GM18870 (cell line): ENCODE measurements at regions not wholly inside any gene's neighbourhood (a gene's known extent, or its start where the extent isn't known, plus 50 kb on each side); places are given as distances from the start of the nearest gene placed in this dataset.

Experiments
- ATAC-seq: cut with Tn5 transposase; IDR thresholded peaks from one replicate; pipeline ENCODE4 v1.9.1; 2021; ENCODE audit warnings: moderate library complexity; ENCODE audit not compliant: unreplicated experiment

DNA sequence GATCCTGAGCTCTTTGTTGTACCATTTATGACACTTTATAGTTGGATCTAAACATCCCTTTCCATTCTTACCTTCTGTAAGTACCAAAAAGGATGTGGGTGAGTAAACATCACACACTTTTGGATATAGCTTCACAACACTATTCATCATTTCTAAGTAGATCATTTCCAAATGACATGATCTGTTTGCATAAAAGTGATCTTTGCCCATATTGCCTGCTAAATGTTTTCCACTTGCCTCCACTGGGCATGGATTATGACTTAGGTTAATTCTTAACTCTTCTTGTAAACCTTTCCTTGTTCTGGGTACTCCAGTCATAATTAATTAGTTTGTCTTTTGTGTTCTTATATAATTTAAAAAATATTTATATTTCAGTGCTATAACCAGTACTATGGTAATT is 244.9 kb upstream of the AGA start:
- ATAC-seq: no peak

DNA sequence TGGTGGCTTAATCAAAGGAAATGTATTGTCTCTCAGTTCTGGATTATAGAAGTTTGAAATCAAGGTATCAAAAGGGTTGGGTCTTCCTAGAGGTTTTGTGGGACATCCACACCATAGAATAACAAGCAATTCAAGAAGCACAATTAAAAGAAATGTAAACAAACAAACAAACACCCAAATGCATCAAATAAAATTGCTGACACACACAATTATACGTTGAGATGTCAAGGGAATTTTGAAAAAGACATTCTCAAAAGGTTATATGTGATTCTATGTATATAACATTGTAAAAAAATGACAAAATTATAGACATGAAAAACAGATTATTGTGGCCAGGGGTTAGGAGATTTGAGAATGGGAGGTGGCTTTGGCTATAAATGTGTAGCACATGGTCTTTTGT is 250.7 kb upstream of the AGA start:
- ATAC-seq: no peak

DNA sequence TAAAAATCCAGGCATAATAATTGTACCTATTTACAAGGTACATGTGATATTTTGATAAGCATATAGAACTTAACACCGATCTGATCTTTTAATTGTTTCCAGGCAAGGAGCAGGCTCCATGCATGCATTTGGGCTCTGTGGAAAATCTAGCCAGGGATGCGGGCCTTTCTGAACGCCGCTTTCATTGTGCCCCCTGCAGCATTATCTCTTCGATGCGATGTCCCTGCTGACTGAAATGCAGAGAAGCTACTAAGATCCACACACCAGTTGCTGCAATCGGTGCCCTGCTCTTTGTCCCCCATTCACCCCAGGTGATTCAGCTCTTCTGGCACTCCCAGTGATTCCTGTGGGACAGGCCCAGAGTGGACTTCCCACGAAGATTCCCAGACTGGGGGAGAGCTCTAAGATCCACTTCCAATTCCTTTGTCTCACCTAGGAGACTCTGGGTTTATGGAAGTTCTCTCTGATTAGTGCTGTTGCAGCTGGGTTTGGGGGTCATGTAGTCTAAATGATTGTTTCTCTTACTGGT is 254.3 kb upstream of the AGA start:
- ATAC-seq: no peak

DNA sequence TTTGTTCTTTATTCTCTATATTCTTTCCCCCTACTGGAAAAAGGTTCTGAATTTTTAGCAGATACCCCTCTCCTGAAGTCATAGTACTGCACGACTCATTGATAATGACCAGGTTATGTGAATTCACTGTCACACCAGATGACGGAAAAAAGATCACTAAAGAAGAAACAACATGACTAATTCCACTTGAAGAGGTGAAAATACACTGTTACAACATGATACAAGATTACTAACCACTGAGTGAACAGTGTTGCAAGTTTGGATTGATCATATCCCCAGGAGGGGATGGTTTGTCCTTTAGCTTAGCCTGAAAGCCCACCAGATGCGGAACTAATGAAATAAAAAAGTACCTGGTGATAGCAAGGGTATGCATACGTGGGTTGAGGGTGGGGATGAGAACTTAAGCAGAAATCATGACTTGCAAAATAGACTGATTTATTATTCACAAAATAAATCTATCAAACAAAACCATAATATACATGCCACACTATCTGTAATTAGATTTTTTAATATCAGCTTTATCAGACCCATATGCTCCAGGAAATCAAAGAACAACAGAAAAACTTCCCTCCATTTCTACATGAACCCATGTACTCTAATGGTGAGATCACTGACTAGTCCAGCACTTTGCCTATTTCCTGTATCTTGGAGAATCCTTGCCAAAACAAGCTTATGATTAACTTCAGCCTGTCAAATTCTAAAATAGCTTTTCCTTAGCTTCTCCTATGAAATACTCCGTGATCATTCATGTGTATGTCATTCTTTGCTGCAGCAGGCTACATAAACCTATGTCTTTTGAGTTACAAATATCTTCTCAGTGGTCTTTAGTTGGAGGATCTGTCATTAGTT is 257.4 kb upstream of the AGA start:
- ATAC-seq: no peak

DNA sequence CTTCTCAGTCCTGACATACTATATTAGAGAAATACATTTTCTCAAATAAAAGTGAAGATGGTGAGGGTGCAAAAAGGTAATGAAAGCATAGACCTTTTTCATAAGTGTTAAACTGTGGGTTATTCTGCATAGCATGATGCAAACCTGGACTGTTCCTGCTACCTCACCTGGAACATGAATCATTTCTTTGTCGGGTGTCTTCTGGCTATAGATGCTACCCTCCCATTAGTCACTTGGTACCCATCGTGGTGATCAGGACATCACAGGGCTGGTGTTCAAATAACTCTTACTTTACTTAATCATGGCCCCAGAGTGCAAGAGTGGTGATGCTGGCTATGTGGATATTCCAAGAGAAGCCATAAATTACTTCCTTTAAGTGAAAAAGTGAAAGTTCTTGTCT is 264.7 kb upstream of the AGA start:
- ATAC-seq: no peak

DNA sequence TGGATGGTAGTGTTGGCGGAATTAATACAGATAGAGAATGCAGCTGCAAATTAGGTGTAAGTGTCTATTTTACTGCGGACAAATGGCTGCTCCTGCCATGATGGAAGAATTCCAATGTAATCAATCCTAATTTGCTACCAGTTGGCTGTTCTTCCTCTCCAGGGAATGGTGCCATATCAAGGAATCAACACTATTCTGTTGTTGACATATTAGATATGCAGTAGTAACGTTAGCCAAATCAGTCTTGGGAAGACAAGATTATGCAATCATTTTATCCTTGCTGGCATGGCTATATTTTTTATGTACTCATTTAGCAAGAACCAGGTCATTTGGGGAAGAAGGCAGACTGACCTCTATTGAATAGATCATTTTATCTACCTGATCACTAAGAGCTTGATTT is 271.2 kb upstream of the AGA start:
- ATAC-seq: no peak

DNA sequence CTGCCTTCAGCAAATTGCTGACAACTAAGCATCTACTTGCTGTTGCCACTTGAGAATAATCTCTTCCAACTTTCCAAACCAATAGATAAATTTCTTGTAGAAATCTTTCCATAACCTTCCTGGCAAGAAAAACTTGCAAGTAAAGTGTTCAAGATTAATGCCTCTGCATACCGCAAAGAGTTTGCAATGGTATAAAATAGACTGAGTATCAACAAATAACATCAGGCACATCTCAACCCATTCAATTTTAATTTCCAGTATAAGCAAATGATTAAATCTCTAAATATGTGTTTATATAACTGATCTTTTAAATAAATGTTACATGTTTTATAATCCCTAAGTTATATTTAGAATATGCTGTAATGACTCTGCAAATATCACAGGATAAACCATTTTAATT is 275.2 kb upstream of the AGA start:
- no peak for ATAC-seq

DNA sequence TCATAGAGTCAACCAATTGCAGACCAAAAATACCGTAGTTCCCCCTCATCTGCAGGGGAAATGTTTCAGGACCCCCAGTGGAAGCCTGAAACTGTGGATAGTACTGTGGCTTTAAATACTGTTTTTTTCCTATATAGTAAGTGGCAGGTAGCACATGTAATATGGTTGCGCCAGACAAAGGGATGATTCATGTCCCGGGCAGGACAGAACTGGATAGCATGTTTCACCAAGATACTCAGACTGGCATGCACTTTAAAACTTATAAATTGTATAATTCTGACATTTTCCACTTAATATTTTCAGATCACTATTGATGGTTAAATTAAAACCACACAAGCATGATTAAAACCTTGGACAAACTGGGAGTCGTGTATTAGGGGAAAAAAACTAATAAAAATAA is 276.3 kb upstream of the AGA start:
- ATAC-seq: no peak

DNA sequence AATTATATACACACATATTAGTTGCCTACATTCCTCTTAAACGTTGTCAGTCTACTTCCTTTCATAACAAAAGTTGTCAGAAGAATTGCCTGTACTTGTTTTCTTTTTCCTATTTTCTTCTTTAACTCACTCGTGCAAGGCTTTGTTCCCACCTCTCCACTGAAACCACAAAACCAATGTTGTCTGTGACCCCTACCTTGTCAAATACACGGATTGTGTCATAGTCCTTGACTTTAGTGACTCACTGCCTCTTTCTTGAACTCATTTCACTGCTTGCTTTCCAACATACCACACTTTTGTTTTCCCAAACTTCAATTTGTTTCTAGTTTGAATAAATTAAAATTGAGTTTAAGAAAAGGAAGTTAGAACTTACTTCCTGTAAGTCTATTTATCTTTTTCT is 283.9 kb upstream of the AGA start:
- no peak for ATAC-seq

DNA sequence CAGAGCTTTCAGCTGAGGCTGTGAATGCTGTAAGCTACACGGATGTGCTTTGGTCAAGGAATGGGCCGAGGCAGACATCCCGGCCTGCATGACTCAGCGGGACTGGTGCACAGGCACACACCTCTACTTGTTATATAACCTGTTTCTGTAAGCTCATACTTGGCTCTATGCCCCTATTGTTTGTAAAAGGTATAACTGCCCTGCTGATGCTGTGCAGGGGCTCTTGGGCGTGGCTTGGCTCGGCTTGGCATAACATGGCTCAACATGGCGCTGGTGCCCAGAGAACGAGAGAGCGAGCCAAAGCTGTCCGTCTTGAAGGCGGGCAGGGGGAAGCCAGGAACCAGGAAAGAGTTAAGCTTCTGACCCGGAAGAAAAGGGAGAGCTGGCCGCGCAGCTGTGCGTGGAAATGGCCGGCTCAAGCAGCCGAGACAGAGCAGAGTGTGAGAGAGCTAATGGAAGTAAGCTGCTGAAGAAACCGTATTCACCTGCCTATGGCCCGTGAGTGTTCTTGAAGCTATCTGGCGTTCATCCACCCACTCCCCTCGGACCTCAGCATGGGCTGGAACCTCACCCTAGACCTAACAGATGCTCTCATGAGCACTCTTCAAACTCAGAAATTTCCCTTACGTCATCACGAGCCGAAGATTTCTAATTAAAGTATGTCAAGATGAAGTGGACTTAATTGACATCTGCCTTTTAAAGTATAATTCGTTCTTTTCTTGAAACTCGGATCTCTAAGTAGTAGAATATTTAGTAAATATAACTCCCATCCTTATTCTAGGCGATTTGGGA is 286.3 kb upstream of the AGA start:
- ATAC-seq: no peak

DNA sequence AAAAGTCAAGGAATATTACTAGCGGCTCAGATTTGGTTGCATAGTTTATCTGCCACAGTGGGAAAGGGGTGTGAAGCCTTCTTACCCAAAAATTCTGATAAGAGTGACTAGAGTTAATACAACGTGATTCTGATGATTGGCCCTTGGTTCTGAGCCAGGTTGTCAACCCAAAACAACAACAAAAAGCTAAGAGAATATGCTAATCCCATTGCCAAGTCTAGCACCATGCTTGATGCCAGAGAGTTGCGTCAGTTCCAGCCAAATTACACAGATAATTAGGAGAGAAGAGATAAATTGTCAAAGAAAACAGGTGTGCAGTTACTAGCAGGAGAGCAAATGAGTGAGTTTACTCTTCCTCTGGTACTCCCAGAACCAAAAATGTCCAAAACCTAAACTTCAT is 287.4 kb upstream of the AGA start:
- ATAC-seq: no peak

DNA sequence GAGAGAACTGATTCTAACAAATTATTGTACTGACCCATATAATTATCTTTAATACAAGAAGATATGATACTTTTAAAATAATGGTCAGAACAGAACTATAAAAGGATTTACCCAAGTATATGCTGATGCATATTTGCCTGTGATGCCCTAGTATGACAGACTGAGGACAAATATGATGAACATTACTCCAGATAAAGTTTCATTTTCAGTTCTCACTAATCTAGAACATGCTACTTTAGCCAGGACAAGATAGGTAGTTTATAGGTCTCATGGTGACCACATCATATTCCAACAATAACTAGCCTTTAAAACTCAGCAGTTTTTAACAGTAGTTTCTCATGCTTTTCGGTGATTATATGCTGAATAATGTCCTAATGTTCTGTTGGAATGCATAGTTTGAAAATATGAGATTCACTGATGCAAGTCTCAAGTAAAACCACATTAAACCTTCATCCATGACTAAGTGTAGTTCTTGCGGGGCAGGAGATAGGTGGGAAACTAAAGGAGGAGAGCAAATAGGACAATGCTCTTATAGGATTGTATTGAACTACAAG is 295.2 kb upstream of the AGA start:
- ATAC-seq: peak; percentile 40

DNA sequence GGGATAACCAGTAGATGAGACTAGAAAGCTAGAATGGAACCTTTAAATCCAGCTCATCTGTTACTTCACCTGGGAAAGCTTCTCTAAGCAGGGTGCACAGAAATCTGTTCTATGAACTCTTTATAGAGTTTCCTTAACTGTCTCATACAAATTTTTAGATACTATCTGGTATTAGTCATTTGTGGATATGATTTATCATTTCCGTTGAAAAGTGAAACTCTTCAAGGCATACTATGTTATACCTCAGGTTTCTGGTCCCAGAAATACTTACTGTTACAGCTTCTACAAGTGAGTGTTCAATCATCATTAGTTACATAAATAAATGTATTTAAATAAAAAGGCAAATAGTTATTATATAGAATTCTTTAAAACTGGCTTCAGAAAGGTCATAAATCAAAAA is 298.3 kb upstream of the AGA start:
- ATAC-seq: peak; percentile 80

DNA sequence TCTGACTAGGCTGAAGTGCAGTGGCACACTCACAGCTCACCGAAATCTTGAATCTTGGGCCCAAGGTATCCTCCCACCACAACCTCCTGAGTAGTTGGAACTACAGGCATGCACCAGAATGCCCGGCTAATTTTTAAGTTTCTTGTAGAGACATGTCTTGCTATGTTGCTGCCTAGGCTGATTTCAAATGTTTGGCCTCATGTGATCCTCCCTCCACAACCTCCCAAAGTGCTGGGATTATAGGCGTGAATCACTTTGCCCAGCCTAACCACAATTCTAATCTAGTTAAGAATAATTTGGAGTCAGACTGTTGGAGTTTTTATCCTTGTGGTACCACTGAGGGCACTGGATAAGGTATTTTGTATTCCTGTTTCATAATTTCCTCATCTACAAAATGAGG is 317.5 kb upstream of the AGA start:
- no peak for ATAC-seq

DNA sequence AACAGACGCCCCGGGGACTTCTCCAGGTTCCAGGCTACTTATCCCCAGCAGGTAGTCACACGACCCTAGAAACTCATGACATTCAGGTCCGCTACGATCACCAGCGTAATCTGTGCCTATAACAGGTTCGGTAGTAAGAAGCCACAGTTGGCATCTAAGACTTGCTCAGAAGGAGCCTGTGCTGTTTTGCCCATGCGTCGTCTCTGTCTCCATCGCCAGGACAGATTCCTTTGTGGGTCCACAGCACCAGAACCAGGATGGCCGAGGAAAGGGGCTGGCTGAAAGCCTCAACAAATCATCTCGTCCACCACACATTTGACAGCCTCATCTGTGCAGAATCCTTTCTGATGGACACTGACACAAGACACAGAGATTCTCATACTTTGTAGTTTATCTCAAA is 319.5 kb upstream of the AGA start:
- ATAC-seq: no peak

DNA sequence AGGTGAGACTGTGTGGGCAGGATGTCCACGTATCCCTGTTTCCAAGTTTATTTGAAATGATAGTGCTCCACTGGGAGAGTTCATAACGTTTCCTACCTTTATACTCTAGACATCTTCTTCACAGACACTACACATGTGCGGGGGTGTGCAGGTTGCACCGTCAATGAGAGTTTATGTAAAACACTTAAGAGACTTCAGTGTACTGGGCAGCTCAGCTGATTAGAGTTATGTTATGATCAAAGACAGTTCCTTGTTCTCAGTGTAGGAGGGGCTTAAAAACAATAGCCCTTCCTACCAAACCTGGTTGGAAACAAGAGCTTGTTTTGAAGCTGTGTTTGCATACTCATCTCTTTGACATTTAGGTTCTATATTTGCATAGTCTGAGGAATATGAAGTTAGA is 326.9 kb upstream of the AGA start:
- no peak for ATAC-seq

DNA sequence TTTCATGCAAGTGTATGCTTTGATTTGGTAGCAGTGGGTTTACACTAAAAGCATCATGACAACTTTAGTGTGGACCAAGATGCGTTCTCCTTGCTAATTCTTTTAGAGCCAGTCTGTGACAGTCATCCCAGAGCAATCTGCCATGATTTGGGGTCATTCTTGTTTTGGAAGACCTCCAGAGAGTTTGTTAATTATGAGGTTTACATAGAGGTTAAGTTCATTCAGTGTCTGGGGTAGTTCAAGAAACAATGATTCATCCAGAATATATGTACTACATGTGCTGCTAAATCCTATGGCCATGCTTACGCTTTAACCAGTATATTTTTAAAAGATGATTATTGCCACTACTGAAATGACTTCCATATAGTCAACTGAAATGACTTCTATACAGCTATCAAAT is 328.5 kb upstream of the AGA start:
- ATAC-seq: no peak

DNA sequence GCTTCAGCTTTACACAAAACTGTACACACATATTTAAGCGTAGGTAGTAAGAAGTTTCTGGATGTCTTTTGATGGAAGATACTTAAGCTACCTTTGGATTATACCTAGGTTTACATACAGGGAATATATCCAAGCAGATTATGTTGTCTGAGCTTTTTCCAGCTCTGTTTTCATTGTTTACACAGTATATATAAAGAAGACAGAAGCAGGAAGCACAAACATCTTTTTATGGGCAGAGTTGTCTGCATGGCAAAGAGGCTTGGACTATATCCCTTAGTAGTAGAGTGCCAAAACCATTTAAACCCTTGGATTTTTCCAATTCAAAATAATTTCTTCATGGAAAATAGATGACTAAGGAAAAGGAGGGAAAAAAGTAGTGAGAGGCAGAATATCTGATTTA is 329.4 kb upstream of the AGA start:
- ATAC-seq: no peak

DNA sequence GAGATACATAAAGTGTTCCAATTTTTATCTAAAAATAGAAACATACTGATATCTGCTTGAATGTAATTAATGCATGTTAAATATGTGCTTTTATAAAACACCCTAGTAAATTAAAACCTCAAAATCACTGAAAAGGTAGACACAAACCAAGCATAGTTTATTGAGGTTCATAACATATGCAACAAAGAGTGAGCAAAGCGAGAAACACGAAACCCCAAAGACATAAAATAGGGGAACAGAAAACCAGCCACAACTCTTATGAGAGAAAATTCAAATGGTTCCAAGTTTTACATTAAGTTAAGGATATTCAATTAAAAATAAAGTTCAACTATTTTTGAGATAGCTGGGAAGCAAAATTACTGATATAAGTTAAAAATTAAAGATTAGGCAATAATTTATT is 336.4 kb upstream of the AGA start:
- ATAC-seq: no peak

DNA sequence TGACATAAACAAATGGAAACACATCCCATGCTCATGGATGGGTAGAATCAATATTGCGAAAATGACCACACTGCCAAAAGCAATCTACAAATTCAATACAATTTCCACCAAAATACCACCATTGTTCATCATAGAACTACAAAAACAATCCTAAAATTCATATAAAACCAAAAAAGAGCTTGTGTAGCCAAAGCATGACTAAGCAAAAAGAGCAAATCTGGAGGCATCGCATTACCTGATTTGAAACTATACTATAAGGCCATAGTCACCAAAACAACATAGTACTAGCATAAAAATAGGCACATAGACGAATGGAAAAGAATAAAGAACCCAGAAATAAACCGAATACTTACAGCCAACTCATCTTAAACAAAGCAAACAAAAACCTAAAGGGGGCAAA is 342.8 kb upstream of the AGA start:
- no peak for ATAC-seq

DNA sequence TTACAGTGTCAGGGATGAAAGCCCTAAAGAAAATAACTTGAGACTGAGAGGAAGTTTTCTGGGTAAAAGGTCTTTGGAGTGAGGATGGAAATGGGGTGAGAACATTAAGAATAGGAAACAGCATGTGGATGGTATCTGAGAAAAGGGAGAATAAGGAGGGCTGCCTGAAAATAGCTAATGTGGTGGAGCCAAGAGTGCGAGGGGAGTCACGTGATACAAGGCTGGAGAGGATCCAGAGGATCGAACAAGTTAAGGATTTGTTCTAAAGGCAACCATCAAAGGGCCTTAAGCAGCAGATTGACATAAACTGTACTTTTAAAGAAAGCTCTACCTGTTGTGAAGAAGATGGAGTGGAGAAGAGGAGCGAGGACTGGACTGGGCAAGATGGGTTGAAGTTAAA is 347.4 kb upstream of the AGA start:
- no peak for ATAC-seq

DNA sequence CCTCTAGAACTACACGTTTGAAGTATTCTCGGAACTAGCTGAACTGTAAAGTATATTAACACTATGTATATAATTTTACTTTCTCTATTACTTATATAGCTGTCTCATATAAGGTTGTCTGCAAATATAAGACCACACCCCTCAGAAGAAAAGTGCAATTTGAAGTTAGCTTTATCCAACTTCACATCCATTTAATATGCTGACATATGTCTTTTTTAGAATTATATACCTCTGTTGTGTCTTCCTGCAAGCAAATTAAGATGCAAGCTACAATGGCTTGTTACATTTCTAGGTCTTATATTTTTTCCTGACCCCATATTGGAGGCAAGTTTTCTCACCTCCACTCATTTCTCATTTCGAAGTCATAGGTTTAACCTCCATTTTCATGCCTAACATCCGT is 349.0 kb upstream of the AGA start:
- no peak for ATAC-seq
